Pancreas (tissue), 10 donors: ENCODE measurements at regions not wholly inside any gene's neighbourhood (a gene's known extent, or its start where the extent isn't known, plus 50 kb on each side); places are given as distances from the start of the nearest gene placed in this dataset.

Experiments
- ATAC-seq, 4 donors: fragments of 200-7000 bp; cut with Tn5 transposase; one replicate each; pipeline versions ENCODE4 v1.8.0 to v1.9.1; 2020; ENCODE audit warnings: mild to moderate bottlenecking in 4 of 4, moderate library complexity in 4 of 4
- DNase-seq, 6 donors: peaks; one replicate each; pipeline ENCODE4 v3.0.0-alpha.2; 2020
- FAIRE-seq: peaks from 2 replicates; lab custom pipeline; 2012; peaks lifted over from hg19 to GRCh38; lab: Jason Lieb, UNC
- H3K27ac ChIP-seq, 4 donors: fragments of 200-600 bp; sonication (generic); 1 replicate in 3 of 4; 2 replicates in 1 of 4; pipeline versions ENCODE4 v1.5.0 to v1.8.0; 2020
- H3K27me3 ChIP-seq, 4 donors: fragments of 200-600 bp; one replicate each; pipeline ENCODE4 v1.8.0; 2021
- H3K36me3 ChIP-seq, 3 donors: fragments of 200-600 bp; sonication (generic) in 1 of 3; one replicate each; pipeline versions ENCODE4 v1.5.0 to v1.8.0; 2020 to 2021
- H3K4me1 ChIP-seq, 3 donors: fragments of 200-600 bp; one replicate each; pipeline ENCODE4 v1.8.0; 2021
- H3K4me3 ChIP-seq, 4 donors: fragments of 200-600 bp; sonication (generic) in 2 of 4; one replicate each; pipeline versions ENCODE4 v1.5.0 to v1.8.0; 2020 to 2021
- H3K9me3 ChIP-seq, 4 donors: fragments of 200-600 bp; one replicate each; pipeline ENCODE4 v1.8.0; 2021
- CTCF ChIP-seq, 4 donors: fragments of 200-600 bp; sonication (generic) in 3 of 4; IDR thresholded peaks; one replicate each; pipeline versions ENCODE4 v1.5.0 to v1.8.0; 2021; ENCODE audit warnings: antibody characterized with exemption in 4 of 4
- WGBS, 2 donors: extraction: QIAGEN DNeasy Blood & Tissue Kit; methylation state at CpG; one replicate each; pipeline ENCODE4 v1.1.7; 2013; 5-methylcytosine and 5-hydroxymethylcytosine counted together
- intact Hi-C, 3 donors: fragments of 100-400 bp; cut with DNase I; formaldehyde crosslinking; loops; one replicate each; pipeline versions ENCODE4 v1.11.1 to v1.14.2; 2022
- donor health status: healthy with polysubstance abuse.
- donor health status: DM: no; HTN: no; CAD: no; lungs with moderate emphysema.
- donor health status: DM: no; HTN: no; CAD: no.
- donor health status: control.
- donor health status: control.
- donor health status: Bipolar disorder and iron deficiency.
- donor health status: DM: yes; HTN: yes; CAD: no.
- donor health status: DM: no; HTN: no; CAD: no.
- donor health status: DM: no; HTN: no; CAD: no.
- donor health status: DM: yes; HTN: yes; CAD: no.

- ATAC-seq (no peak), FAIRE-seq (no peak), DNase-seq (no peak)
- intact Hi-C loops, result no loop called here
- WGBS, 2 donors, result 87 to 89% methylated on average over 1 of the region's 1 CpG
- H3K9me3 ChIP-seq, result no peaks in the 10 kb centered on the region
- TF ChIP-seq CTCF (IDR thresholded peaks at IDR 0.05), result no peak
- no peak overlapping the region for H3K27ac ChIP-seq
- H3K27me3 ChIP-seq, result no peaks in the 10 kb centered on the region
- no peaks in the 10 kb centered on the region for H3K4me1 ChIP-seq
- H3K4me3 ChIP-seq, result no peak overlapping the region
- H3K36me3 ChIP-seq, result no peaks in the 10 kb centered on the region
Observed at GRCh38 chr1:177526201-177526600, 355.4 kb downstream of the BRINP2 start.

GRCh38 chr1:177525176-177525575 lies 354.4 kb downstream of the BRINP2 start:
- H3K36me3 ChIP-seq, result no peaks in the 10 kb centered on the region
- whole genome bisulfite sequencing, 2 donors, result 45 to 54% methylated on average over 2 of the region's 2 CpGs
- ATAC-seq, result no peak
- intact Hi-C loops, result no loop called here
- H3K27ac ChIP-seq, result no peak overlapping the region
- no peaks in the 10 kb centered on the region for H3K4me1 ChIP-seq
- no peak for DNase-seq
- no peak overlapping the region for H3K4me3 ChIP-seq
- no peak for TF ChIP-seq CTCF (IDR thresholded peaks at IDR 0.05)
- H3K9me3 ChIP-seq, result no peaks in the 10 kb centered on the region
- FAIRE-seq, result no peak
- H3K27me3 ChIP-seq, result no peaks in the 10 kb centered on the region

GRCh38 chr1:177517546-177517945 lies 346.8 kb downstream of the BRINP2 start:
- Histone ChIP-seq H3K4me1 (no peaks in the 10 kb centered on the region), H3K36me3 (no peaks in the 10 kb centered on the region), H3K27me3 (no peaks in the 10 kb centered on the region), H3K9me3 (no peaks in the 10 kb centered on the region), H3K27ac (no peak overlapping the region), H3K4me3 (no peak overlapping the region)
- ATAC-seq (no peak), DNase-seq (no peak), FAIRE-seq (no peak)
- intact Hi-C loops, result no loop called here
- 59 to 65% methylated on average over 3 of the region's 3 CpGs for WGBS, 2 donors
- no peak for TF ChIP-seq CTCF (IDR thresholded peaks at IDR 0.05)

- intact Hi-C loops, result no loop called here
- TF ChIP-seq CTCF (IDR thresholded peaks at IDR 0.05), result no peak
- FAIRE-seq, result no peak
Observed at GRCh38 chr1:177514207-177514606, 343.4 kb downstream of the BRINP2 start.

GRCh38 chr1:177511036-177511435 lies 340.3 kb downstream of the BRINP2 start:
- intact Hi-C loops, result no loop called here
- H3K4me3 ChIP-seq, result no peak overlapping the region
- TF ChIP-seq CTCF (IDR thresholded peaks at IDR 0.05), result no peak
- H3K27ac ChIP-seq, result no peak overlapping the region
- ATAC-seq, result no peak
- no peaks in the 10 kb centered on the region for H3K4me1 ChIP-seq
- FAIRE-seq, result no peak
- no peak for DNase-seq
- no peaks in the 10 kb centered on the region for H3K27me3 ChIP-seq
- H3K36me3 ChIP-seq, result no peaks in the 10 kb centered on the region
- H3K9me3 ChIP-seq, result no peaks in the 10 kb centered on the region
- 47 to 71% methylated on average over 5 of the region's 5 CpGs for whole genome bisulfite sequencing, 2 donors

More at GRCh38 chr1:177514207-177514606, 343.4 kb downstream of the BRINP2 start:
- Histone ChIP-seq H3K4me1 (no peaks in the 10 kb centered on the region), H3K27me3 (no peaks in the 10 kb centered on the region), H3K27ac (no peak overlapping the region), H3K36me3 (no peaks in the 10 kb centered on the region), H3K9me3 (no peaks in the 10 kb centered on the region), H3K4me3 (no peak overlapping the region)
- DNase-seq (no peak), ATAC-seq (no peak)
